Mesodermal cell (in vitro differentiated cells): ENCODE measurements at regions not wholly inside any gene's neighbourhood (a gene's known extent, or its start where the extent isn't known, plus 50 kb on each side); places are given as distances from the start of the nearest gene placed in this dataset.
A peak's percentile ranks its signal among the peaks of the same experiment; 100 is the strongest.

Experiments used
- H3K27ac ChIP-seq: 2 replicates; pipeline ENCODE4 v1.7.0; 2013; ENCODE audit warnings: mild to moderate bottlenecking, low read depth, low read length, moderate library complexity; ENCODE audit not compliant: severe bottlenecking
- H3K36me3 ChIP-seq: 2 replicates; pipeline ENCODE4 v1.7.1; 2013; ENCODE audit warnings: mild to moderate bottlenecking, low read length, moderate library complexity; ENCODE audit not compliant: control insufficient read depth, insufficient read depth
- H3K4me1 ChIP-seq: one replicate; pipeline ENCODE4 v1.7.1; 2013; ENCODE audit warnings: mild to moderate bottlenecking, low read length; ENCODE audit not compliant: insufficient read depth, control insufficient read depth, poor library complexity, severe bottlenecking
- H3K4me3 ChIP-seq: 2 replicates; pipeline ENCODE4 v1.7.0; 2013; ENCODE audit warnings: low read length, control low read depth, mild to moderate bottlenecking; ENCODE audit not compliant: insufficient read depth, poor library complexity, severe bottlenecking; ENCODE audit errors: extremely low read depth
- H3K9me3 ChIP-seq: 2 replicates; pipeline ENCODE4 v1.7.1; 2013; ENCODE audit warnings: mild to moderate bottlenecking, low read length, moderate library complexity; ENCODE audit not compliant: control insufficient read depth
- WGBS, 2 experiments: methylation state at CpG; one replicate each; pipeline ENCODE4 v1.1.5; 2013; ENCODE audit warnings: missing lambda C conversion rate in 2 of 2; ENCODE audit not compliant: insufficient coverage in 2 of 2; 5-methylcytosine and 5-hydroxymethylcytosine counted together

- no peaks in the 10 kb centered on the region for H3K36me3 ChIP-seq
- H3K27ac ChIP-seq, result no peak overlapping the region
- no peaks in the 10 kb centered on the region for H3K9me3 ChIP-seq
- no peaks in the 10 kb centered on the region for H3K4me1 ChIP-seq
- no peak overlapping the region for H3K4me3 ChIP-seq
- WGBS, 2 experiments, result 91 to 92% methylated on average over 10 to 11 of the region's 11 CpGs
Observed at GRCh38 chr2:60100034-60100433, 453.4 kb downstream of the BCL11A start.

DNA sequence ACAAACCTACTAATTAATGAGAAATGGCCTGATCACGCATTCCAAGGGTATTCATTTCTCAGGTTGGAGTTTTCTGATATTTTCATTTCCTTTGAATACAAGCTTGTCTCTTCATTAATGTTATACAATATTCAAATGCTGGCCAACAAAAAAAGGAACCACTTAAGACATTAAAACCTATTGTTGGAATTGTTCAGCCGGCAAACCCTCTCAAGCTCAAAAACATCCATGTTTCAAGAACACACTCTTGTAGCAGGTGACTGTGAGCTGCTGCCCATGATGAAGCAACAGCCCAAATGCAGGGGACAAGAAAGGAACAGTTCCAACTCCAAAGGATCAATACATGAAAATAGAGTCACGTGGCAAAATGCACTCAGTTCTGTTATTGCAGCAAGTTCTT lies 454.5 kb downstream of the BCL11A start:
- Histone ChIP-seq H3K27ac (no peak overlapping the region), H3K9me3 (no peaks in the 10 kb centered on the region), H3K4me1 (no peaks in the 10 kb centered on the region), H3K4me3 (no peak overlapping the region), H3K36me3 (no peaks in the 10 kb centered on the region)
- 93 to 100% methylated on average over 1 to 2 of the region's 3 CpGs for WGBS, 2 experiments

- H3K4me3 ChIP-seq, result no peak overlapping the region
- no peak overlapping the region for H3K27ac ChIP-seq
- 90 to 92% methylated on average over 9 to 10 of the region's 11 CpGs for WGBS, 2 experiments
- H3K4me1 ChIP-seq, result peaks cover under 1% of the 10 kb centered on the region
- no peaks in the 10 kb centered on the region for H3K36me3 ChIP-seq
- no peaks in the 10 kb centered on the region for H3K9me3 ChIP-seq
Observed at GRCh38 chr2:60097298-60097697, 456.2 kb downstream of the BCL11A start.

- H3K9me3 ChIP-seq, result no peaks in the 10 kb centered on the region
- H3K36me3 ChIP-seq, result no peaks in the 10 kb centered on the region
- H3K4me3 ChIP-seq, result no peak overlapping the region
- H3K27ac ChIP-seq, result no peak overlapping the region
- WGBS, 2 experiments, result 81 to 96% methylated on average over 3 to 5 of the region's 5 CpGs
- H3K4me1 ChIP-seq, result peaks cover 7% of the 10 kb centered on the region
Observed at GRCh38 chr2:60096556-60096955, 456.9 kb downstream of the BCL11A start.

GRCh38 chr2:60095903-60096302 lies 457.6 kb downstream of the BCL11A start:
- H3K27ac ChIP-seq, result no peak overlapping the region

GRCh38 chr2:60095202-60095815 lies 458.1 kb downstream of the BCL11A start:
- 86 to 100% methylated on average over 1 to 2 of the region's 2 CpGs for WGBS, 2 experiments
- H3K36me3 ChIP-seq, result no peaks in the 10 kb centered on the region
- no peak overlapping the region for H3K4me3 ChIP-seq
- H3K4me1 ChIP-seq, result peaks cover 11% of the 10 kb centered on the region
- no peak overlapping the region for H3K27ac ChIP-seq
- H3K9me3 ChIP-seq, result no peaks in the 10 kb centered on the region

More at GRCh38 chr2:60095903-60096302, 457.6 kb downstream of the BCL11A start:
- Histone ChIP-seq H3K9me3 (no peaks in the 10 kb centered on the region), H3K4me1 (peaks cover 10% of the 10 kb centered on the region), H3K4me3 (no peak overlapping the region), H3K36me3 (no peaks in the 10 kb centered on the region)
- WGBS, 2 experiments, result 100% methylated on average over 2 of the region's 2 CpGs; no CpG with 5 or more reads in 1 of the 2 experiments

GRCh38 chr2:60094450-60094929 lies 459.0 kb downstream of the BCL11A start:
- Histone ChIP-seq H3K27ac (no peak overlapping the region), H3K9me3 (no peaks in the 10 kb centered on the region), H3K4me1 (peaks cover 11% of the 10 kb centered on the region), H3K36me3 (no peaks in the 10 kb centered on the region), H3K4me3 (no peak overlapping the region)
- 68% methylated on average over 3 of the region's 3 CpGs for WGBS, 2 experiments

DNA sequence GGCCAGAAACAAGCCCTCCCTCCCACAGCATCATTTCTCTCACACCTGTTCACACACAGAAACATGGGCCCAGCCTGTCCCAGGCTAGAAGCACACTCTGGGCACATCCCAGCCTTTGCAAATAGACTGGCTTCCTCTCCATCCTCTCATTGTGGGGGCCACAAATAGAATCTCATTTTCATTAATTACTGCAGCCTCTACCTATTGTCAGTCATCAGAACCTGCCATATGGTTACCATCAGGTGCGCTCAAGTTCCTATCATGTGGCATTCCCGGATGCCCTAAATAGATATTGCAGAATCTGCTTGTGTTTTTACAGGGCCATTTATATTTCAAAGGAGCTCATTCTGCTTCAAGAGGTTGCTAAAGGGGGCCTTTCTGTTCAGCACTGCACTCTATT lies 460.7 kb downstream of the BCL11A start:
- Histone ChIP-seq H3K4me1 (peaks cover 11% of the 10 kb centered on the region), H3K27ac (no peak overlapping the region), H3K9me3 (no peaks in the 10 kb centered on the region), H3K4me3 (no peak overlapping the region), H3K36me3 (no peaks in the 10 kb centered on the region)
- WGBS, 2 experiments, result 93 to 100% methylated on average over 1 to 2 of the region's 2 CpGs

- H3K4me1 ChIP-seq, result peaks cover 11% of the 10 kb centered on the region
- H3K4me3 ChIP-seq, result no peak overlapping the region
- no peaks in the 10 kb centered on the region for H3K9me3 ChIP-seq
- 91 to 100% methylated on average over 2 to 4 of the region's 5 CpGs for WGBS, 2 experiments
- peak overlapping the region; percentile 41 for H3K27ac ChIP-seq
- H3K36me3 ChIP-seq, result no peaks in the 10 kb centered on the region
Observed at GRCh38 chr2:60091894-60092293, 461.6 kb downstream of the BCL11A start.

GRCh38 chr2:60091266-60091665 lies 462.2 kb downstream of the BCL11A start:
- H3K4me1 ChIP-seq, result peaks cover 11% of the 10 kb centered on the region
- peak overlapping the region; percentile 41 for H3K27ac ChIP-seq
- no peaks in the 10 kb centered on the region for H3K9me3 ChIP-seq
- no peaks in the 10 kb centered on the region for H3K36me3 ChIP-seq
- no peak overlapping the region for H3K4me3 ChIP-seq
- 76 to 88% methylated on average over 2 of the region's 2 CpGs for WGBS, 2 experiments

- 89 to 100% methylated on average over 2 of the region's 2 CpGs for WGBS, 2 experiments
- Histone ChIP-seq H3K4me3 (no peak overlapping the region), H3K4me1 (no peaks in the 10 kb centered on the region), H3K27ac (no peak overlapping the region), H3K9me3 (no peaks in the 10 kb centered on the region), H3K36me3 (no peaks in the 10 kb centered on the region)
Observed at GRCh38 chr2:60079562-60079961, 473.9 kb downstream of the BCL11A start.
